ENCODE measurements at regions not wholly inside any gene's neighbourhood (a gene's known extent, or its start where the extent isn't known, plus 50 kb on each side); places are given as distances from the start of the nearest gene placed in this dataset.

DNA sequence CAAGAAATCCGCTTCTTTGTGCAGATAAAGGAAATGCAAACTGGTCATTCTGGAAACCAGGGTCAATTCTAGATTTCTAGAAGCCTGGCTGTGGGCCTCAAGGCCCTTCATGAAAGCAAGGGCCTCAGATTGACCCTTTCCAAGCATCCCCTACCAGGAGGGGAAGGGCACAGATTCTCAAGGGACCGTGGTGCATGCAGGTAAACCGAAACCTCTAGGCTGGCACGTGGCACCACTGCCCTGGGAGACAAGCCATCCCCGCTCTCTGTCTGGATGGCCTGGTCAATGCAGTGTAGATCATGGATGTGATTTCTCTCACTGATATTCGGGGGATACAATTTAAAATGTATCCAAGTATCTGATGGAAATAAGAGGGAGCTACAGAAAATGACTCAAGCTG lies 69.4 kb downstream of the TOMM20 start:
- H3K4me3 ChIP-seq (ENCODE audit: low read length): no peak overlapping the region
- TF ChIP-seq, protein P1, sequence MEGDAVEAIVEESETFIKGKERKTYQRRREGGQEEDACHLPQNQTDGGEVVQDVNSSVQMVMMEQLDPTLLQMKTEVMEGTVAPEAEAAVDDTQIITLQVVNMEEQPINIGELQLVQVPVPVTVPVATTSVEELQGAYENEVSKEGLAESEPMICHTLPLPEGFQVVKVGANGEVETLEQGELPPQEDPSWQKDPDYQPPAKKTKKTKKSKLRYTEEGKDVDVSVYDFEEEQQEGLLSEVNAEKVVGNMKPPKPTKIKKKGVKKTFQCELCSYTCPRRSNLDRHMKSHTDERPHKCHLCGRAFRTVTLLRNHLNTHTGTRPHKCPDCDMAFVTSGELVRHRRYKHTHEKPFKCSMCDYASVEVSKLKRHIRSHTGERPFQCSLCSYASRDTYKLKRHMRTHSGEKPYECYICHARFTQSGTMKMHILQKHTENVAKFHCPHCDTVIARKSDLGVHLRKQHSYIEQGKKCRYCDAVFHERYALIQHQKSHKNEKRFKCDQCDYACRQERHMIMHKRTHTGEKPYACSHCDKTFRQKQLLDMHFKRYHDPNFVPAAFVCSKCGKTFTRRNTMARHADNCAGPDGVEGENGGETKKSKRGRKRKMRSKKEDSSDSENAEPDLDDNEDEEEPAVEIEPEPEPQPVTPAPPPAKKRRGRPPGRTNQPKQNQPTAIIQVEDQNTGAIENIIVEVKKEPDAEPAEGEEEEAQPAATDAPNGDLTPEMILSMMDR (conservative IDR thresholded peaks at IDR 0.05; ENCODE audit: low read depth, low read length): no peak
- DNase-seq (ENCODE audit: low read depth): no peak

DNA sequence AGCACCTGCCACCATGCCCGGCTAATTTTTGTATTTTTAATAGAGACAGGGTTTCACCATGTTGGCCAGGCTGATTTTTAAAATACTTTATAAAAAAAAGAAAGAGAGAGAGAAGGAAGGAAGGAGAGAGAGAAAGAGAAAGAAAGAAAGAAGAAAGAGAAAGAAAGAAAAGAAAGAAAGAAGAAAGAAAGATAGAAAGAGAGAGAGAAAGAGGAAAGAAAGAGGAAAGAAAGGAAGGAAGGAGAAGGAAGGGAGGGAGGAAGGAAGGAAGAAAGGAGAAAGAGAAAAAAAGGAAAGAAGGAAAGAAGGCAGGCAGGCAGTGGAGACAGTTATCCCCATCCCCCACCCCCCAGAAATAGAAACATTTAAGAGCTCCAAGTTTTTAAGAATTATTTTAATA lies 69.9 kb downstream of the TOMM20 start:
- no peak overlapping the region for H3K4me3 ChIP-seq (ENCODE audit: low read length)
- TF ChIP-seq, protein P1 (conservative IDR thresholded peaks at IDR 0.05; ENCODE audit: low read depth, low read length): no peak
- no peak for DNase-seq (ENCODE audit: low read depth)

DNA sequence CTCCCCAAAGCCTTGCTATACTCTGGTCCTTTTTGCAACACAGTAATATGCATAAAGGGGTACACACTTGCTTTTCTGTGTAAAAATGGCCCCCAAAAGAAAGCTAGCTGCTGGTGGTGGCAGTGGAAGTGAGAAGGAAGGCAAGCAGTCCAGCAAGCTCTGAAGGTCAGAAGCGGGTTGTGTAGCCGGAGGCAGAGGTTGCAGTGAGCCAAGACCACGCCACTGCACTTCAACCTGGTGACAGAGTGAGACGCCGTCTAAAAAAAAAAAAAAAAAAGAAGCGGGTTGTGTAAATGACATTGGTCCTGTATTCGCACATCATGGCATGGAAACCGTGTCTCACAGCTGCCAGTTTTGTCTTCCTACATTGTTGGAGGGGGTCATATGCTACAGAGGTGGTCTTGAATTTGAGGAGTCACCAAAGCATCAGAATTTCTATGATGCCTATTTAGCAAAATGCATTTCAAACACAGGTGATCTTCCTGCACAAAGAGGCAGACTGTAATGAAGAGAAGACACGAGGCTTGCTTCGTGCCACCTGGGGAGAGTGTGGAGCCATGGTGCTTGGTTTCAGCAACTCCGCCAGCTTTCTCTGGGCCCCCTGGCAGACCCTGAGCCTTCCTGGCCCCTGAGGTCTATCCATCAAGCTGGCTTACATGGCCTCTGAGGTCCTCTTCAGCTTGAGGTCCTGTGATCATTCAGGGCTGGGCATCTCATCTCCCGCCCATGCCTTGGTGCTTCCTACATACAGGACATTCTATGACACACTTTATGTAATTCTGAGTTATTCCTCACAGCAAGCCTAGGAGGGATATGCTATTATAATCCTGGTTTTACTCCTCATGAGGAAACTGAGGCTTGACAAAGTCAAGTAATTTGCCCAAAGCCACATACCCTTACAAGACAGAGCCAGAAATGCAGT lies 71.0 kb downstream of the TOMM20 start:
- H3K4me3 ChIP-seq (ENCODE audit: low read length): no peak overlapping the region
- TF ChIP-seq, protein P1 (conservative IDR thresholded peaks at IDR 0.05; ENCODE audit: low read depth, low read length): no peak
- no peak for DNase-seq (ENCODE audit: low read depth)

DNA sequence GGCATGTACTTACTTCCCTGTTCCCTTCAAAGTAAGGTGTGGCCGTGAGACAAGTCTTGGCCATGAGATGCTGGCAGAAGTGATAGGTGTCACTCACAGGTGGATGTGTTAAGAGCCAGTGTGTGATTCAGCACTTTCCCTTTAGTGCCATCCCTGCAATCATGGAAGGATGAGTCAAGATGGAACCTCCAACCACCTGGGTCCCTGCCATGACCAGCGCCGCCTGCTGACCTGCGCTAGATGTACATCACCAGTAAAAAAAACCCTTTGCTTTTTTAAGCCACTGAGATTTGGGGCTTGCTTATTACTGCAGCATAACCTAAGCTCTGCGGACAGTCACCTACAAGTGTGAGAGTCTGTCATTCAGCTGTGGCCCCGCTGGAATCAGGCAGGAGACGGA lies 71.7 kb downstream of the TOMM20 start:
- DNase-seq (ENCODE audit: low read depth): no peak
- TF ChIP-seq, protein P1 (conservative IDR thresholded peaks at IDR 0.05; ENCODE audit: low read depth, low read length): no peak
- H3K4me3 ChIP-seq (ENCODE audit: low read length): no peak overlapping the region

DNA sequence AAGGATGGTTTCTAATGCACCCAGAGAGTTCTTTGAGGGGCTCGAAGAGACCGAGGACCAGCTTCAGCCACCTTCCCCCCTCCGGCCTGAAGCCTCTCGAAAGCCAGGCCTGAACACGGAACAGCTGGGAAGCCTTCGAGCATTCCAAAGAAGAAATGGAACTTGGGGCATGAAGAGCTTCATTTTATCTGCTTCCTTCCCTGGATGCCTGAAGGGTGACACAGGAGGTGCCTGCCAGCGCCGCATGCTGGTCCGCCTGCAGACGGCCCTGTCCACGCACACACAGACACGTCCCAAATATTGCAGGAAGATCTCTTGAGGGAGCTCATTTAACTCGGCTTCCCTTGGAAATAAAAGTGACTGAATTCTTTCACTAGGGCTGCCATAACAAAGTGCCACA lies 73.7 kb downstream of the TOMM20 start:
- TF ChIP-seq, protein P1 (conservative IDR thresholded peaks at IDR 0.05; ENCODE audit: low read depth, low read length): no peak
- no peak for DNase-seq (ENCODE audit: low read depth)
- no peak overlapping the region for H3K4me3 ChIP-seq (ENCODE audit: low read length)

DNA sequence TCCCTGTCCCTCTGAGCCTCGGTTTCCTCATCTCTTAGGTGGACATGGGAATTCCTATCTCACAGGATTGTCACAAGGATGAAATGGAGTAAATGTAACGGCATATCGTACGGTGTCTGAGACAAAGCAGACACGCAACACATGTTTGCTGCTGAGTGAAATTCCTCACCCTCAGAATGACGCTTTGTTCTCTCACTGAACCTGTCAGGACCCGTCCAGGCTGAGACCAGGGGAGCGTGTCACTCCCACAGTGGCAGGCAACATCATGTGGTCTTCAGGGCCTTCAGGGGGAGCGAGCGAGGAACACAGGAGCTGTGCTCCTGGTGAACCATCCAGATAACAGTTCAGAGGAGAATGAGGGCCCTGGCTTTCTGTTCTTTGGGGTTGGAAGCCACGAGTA lies 74.2 kb downstream of the TOMM20 start:
- H3K4me3 ChIP-seq (ENCODE audit: low read length): no peak overlapping the region
- no peak for DNase-seq (ENCODE audit: low read depth)
- TF ChIP-seq, protein P1 (conservative IDR thresholded peaks at IDR 0.05; ENCODE audit: low read depth, low read length): no peak

Measured in retinal pigment epithelial cell (primary cell).